Inflammatory macrophage (primary cell): ENCODE measurements at regions not wholly inside any gene's neighbourhood (a gene's known extent, or its start where the extent isn't known, plus 50 kb on each side); places are given as distances from the start of the nearest gene placed in this dataset.
"Not testable (repeated sequence)": the region's sequence is repeated elsewhere in the genome, so short reads cannot be mapped to it uniquely, and the experiment has no call there.

ENCODE experiments used
- DNase-seq, 2 donors: peaks; one replicate each; pipeline ENCODE4 v3.0.0-alpha.2; 2020 to 2022

- DNase-seq: no peak
Observed at GRCh38 chr13:50613356-50613831, 230.1 kb downstream of the DLEU7 start.

- DNase-seq: no peak
Observed at GRCh38 chr13:50615234-50615633, 228.3 kb downstream of the DLEU7 start.

- peak in 1 of 2 donors; percentile 18 for DNase-seq
Observed at GRCh38 chr13:50616101-50616500, 227.4 kb downstream of the DLEU7 start.

DNA sequence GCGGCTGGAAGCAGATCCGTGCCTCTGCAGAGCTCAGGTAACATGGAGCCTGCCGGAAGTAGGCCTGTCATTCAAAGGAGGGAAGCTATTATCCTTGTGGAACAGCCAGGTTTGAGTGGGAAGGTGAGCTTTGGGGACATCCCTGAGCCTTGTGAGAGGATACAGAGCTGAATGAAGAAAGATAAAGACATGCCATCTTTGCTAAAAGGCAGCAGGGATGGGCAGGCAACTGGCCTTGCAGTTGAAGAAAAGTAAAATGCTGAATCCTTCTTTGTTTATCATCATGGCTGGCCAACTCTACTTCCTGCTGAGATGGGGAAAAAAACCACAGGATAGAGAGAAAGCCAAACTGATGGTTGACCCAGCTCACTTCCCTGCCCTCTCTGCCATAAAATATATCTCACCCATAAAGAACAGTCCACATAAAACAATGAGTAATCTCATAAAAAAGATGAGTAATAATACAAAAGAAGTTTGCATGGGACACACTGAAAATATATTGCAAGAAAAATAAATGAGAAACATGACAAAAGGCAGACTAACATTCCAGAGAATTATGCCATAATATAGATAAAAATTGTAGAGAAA lies 226.3 kb downstream of the DLEU7 start:
- no peak for DNase-seq

DNA sequence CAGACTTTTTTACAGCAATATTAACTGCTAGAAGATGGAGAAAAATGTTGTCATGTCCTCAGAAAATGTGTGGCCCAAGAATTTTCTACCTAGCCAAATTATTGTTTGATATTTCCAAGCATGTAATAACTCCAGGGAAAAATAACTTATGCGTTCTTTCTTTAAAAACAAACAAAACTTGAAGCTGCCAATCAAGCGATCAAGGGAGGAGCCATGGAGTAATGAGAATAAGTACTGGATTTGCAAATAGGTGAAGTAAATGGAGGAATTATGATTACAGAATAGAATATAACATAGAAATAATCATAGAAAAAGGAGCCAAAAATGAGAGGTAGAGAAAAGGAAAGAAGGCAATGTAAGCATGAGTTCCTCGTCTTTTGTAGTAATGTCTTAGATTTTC lies 225.3 kb downstream of the DLEU7 start:
- DNase-seq: no peak

DNA sequence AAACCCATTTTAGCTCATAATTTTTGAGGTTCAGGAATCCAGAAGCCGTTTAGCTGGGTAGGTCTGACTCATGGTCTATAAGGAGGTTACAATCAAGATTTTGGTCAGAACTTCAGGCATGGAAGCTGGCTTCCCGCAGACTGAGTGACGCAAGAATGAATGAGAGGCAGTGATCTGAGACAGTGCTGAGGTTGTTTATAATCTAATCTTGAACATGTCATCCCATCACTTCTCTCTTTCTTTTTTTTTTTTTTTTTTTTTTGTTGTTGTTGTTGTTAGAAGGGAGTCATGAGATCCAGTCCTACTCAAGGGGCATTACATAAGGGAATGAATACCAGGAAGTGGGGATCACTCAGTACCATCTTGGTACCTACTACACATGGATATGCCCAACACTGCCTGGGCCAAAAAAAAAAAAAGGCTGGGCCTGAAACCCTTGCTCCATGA lies 217.4 kb downstream of the DLEU7 start:
- peak; percentile 82 to 86 for DNase-seq

- no peak for DNase-seq
Observed at GRCh38 chr13:50627111-50627510, 216.4 kb downstream of the DLEU7 start.

- not testable (repeated sequence) for DNase-seq
Observed at GRCh38 chr13:50628512-50628911, 215.0 kb downstream of the DLEU7 start.

GRCh38 chr13:50629497-50629896 lies 214.0 kb downstream of the DLEU7 start:
- no peak for DNase-seq

- peak; percentile 26 to 39 for DNase-seq
Observed at GRCh38 chr13:50629966-50630365, 213.5 kb downstream of the DLEU7 start.

GRCh38 chr13:50631041-50631440 lies 212.5 kb downstream of the DLEU7 start:
- no peak for DNase-seq

DNA sequence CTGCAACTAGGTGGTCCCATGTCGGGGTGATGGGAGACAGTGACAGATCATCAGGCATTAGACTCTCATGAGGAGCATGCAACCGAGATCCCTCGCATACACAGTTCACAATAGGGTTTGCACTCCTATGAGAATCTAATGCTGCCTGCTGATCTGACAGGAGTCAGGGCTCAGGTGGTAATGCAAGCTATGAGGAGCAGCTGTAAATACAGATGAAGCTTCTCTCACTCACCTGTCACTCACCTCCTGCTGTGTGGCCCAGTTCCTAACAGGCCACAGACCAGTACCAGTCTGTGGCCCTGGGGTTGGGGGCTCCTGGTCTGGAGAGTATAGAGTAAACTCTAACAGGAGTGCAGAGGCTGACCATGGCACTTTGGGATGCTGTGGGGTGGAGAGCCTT lies 209.2 kb downstream of the DLEU7 start:
- no peak for DNase-seq

DNA sequence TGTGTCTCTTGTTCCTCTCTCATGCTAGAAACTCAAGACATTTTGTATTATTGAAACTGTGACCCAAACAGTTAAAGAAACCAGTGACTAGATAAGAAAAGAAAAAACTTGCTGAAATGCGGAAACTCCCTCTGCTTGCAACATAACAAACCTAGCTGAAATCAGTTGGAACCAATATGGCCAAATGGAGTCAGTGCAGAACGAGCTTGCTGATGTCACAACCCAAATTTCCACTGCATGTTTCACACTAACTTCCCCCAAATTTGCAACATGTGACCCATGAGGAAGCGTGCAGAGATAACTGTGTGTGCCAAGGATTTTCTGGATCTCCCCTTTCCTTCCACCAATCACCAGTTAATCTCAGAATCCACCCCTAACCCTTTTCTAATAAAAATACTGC lies 208.0 kb downstream of the DLEU7 start:
- peak; percentile 96 to 98 for DNase-seq

GRCh38 chr13:50636007-50636704 lies 207.3 kb downstream of the DLEU7 start:
- DNase-seq: no peak

- peak; percentile 39 to 48 for DNase-seq
Observed at GRCh38 chr13:50643060-50643459, 200.4 kb downstream of the DLEU7 start.

DNA sequence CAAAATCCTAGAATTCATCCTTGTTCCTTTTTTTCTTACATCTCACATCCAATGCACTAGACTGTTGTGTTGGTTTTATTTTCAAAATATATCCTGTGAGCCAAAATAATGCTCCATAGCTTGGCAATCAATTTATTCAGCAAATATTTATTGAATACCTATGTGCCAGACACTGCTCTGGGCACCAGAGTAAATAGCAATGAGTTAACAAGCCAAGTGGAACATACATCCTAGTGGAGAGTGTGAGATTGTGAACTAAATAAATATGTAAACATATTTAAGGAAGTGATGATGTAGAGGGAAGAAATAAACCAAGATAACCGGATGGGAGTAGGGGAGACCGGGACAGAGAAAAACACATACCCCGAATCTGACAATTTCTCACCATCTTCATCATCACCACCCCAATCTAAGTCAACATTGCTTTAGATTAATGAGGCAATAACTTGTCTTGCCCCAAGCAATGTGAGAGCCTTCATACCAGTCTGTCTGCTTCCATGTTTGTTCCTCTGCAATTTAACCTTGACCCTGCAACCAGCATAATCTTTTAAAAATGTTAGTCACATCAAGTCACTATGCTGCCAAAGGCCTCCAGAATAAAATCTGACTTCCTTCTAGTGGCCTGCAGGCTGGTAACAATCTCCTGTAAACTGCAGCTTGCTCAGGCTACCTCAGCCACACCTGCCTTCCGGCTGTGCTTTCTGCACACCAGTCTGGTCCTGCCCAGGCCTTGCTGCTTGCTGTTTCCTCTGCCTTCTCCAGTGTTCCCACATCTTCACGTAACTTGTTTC lies 199.2 kb downstream of the DLEU7 start:
- no peak for DNase-seq

DNA sequence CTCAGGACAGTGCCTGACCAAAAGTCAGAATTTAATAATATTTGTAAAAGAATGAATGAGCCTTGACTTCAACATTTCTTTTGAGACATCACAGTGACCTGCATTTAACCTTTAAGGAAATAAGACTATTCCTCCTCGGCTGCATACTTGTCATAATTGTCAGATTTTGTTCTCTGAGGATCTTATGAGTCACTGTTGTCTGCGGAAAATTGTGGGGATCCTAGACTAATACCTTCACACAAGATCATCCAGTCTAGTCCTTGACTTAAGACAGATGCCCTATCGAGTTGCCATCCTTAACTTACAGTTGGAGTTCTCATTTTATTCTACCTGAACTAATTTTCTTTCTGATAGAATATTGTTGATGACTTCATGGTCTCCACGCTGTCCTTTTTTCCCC lies 198.4 kb downstream of the DLEU7 start:
- no peak for DNase-seq

DNA sequence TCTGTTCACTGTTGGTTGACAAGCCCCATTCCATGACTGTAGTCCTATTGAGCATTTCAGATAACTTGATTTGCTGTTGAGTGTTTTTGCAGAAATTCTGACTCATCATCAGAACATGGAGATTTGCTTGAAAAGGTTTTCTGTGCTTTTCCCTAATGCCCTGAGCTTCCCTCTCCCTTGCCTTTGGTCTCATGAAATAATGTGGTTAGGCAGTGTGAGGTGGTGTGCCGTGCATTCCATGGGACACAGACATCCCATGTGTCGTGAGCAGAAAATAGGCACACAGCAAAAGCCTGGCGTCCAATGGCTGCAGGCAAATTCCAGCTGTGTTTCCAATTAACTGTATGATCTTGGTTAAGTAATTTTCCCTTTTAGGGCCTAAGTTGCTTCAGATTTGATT lies 197.4 kb downstream of the DLEU7 start:
- DNase-seq: no peak

GRCh38 chr13:50649211-50649610 lies 194.3 kb downstream of the DLEU7 start:
- DNase-seq: peak in 1 of 2 donors; percentile 22

DNA sequence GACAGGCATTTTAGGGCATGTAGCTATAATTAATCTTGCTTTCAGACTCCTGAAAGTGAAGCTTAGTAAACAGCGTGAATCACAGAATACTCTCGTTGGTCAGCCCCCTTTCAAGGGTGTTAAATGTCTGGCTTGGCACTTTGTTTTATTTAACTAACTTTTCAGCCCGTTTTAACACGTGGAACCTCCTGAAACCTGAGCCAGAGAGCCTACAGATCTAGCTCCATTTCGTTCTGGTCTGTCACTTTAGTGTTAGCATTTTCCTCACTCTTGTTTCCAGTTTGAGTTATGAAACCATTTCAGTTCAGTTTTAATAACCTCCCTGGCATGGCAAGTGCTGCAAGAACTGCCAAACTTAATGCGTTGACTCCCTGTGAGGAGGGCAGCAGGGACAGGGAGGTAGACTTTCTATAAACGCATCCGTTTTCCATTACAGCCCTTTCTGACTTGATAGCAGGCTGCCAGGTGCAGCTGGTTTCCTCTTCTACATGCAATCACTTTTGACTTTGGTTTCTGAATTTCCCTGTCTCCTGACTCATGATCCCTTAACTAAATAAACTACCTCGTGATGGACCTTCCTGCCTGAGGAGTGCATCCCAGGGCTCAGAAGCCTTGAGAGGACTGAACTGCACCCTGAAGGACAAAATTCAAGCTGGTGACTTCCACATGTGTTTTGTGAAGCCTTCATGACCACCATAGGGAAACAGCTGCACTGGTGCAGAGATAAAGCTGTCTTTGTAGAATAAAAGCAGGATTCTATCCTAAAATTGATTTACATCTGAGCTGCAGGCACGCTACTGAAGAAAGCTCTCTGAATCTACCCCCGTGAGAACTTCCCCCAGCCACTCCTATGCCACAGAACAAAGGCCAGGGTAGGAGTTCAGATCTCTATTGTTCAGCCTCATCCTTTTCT lies 192.6 kb downstream of the DLEU7 start:
- DNase-seq: no peak

DNA sequence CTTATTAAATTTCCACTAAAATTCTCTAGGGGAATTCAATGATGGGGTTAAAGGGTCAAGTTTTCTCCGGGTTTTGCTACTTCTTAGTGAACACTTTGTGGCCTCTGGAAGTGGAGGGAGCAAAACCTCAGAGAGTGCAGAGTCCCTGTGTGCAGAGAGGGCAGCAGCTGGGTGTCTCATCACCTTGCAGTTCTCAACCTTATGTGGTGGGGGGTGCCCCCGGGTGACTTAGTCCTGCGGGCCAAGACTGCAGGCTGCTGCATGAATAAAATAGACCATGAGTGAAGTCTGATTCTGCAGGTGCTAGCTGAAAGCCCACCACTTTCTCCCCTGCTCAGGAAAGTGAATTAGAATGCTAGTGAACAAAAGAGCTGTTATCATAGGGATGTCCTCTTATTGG lies 191.6 kb downstream of the DLEU7 start:
- DNase-seq: no peak

DNA sequence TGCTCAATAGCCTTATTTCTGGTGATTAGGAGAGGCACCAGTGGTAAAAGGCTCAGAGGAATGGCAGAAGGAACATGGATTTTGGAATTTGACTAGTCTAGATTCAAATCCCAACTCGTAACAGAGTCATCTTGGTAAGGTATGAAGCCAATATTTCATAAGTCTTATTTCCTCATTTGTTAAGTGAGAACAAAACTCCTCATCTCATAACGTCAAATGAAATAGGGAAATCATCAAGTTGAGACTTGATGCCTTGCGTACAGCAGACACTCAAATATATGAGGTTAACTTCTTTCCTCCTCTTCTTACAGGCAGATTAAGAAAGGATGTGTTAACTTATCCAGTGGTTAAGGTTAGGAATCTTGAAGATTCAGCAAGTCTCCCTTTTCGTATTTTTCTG lies 189.2 kb downstream of the DLEU7 start:
- peak in 1 of 2 donors; percentile 67 for DNase-seq
